RWPE1 (cell line): ENCODE measurements at regions not wholly inside any gene's neighbourhood (a gene's known extent, or its start where the extent isn't known, plus 50 kb on each side); places are given as distances from the start of the nearest gene placed in this dataset.
"Not testable (repeated sequence)": the region's sequence is repeated elsewhere in the genome, so short reads cannot be mapped to it uniquely, and the experiment has no call there.

ENCODE experiments used
- CTCF ChIA-PET: fragments of 350-600 bp; sonication (Branson Sonifier 250); formaldehyde crosslinking; extraction: SDS; loops from one replicate; lab custom pipeline; 2021; lab: Yijun Ruan, JAX
- POLR2A ChIA-PET: fragments of 400-600 bp; formaldehyde crosslinking; extraction: SDS; loops from one replicate; lab custom pipeline; 2020; ENCODE audit warnings: antibody characterized with exemption; ENCODE audit not compliant: low non-redundant PET; lab: Yijun Ruan, JAX
- DNase-seq: peaks from one replicate; pipeline ENCODE4 v3.0.0; 2012; ENCODE audit warnings: low spot score
- H3K27ac ChIP-seq: fragments of 450-650 bp; 2 replicates; pipeline ENCODE4 v1.5.1; 2017
- TF ChIP-seq, protein P1 (sequence below): fragments of 450-650 bp; conservative IDR thresholded peaks from 2 replicates; pipeline ENCODE4 v1.5.1; 2017; ENCODE audit warnings: low read depth, mild to moderate bottlenecking

DNA sequence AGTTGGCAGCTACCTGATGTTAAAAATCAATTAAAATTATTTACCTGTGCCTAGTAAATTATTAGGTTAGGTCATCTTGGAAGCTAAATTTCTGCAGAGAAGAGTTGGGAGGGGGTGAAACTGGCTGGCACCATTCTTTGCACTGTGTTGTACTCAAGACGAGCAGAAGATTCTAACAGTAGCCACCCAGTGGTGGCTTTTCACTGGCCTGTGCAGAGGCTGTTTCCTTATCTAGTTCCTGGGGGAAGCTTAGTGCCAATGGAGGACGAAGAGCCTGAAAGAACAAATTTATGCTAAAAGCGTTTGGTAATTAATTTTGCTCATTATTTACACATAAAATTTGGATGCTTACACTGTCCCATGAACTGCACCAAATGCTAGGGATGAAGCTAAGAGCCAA lies 595.3 kb downstream of the XPNPEP1 start:
- DNase-seq = no peak
- TF ChIP-seq, protein P1, sequence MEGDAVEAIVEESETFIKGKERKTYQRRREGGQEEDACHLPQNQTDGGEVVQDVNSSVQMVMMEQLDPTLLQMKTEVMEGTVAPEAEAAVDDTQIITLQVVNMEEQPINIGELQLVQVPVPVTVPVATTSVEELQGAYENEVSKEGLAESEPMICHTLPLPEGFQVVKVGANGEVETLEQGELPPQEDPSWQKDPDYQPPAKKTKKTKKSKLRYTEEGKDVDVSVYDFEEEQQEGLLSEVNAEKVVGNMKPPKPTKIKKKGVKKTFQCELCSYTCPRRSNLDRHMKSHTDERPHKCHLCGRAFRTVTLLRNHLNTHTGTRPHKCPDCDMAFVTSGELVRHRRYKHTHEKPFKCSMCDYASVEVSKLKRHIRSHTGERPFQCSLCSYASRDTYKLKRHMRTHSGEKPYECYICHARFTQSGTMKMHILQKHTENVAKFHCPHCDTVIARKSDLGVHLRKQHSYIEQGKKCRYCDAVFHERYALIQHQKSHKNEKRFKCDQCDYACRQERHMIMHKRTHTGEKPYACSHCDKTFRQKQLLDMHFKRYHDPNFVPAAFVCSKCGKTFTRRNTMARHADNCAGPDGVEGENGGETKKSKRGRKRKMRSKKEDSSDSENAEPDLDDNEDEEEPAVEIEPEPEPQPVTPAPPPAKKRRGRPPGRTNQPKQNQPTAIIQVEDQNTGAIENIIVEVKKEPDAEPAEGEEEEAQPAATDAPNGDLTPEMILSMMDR = no peak
- ChIA-PET CTCF (no interaction called here), POLR2A (interaction anchor here (0.6 kb wide), 1 partner anchor 10 kb away, joined by 6 read pairs; no protein-coding TSS in a partner anchor)
- H3K27ac ChIP-seq = no peak overlapping the region

DNA sequence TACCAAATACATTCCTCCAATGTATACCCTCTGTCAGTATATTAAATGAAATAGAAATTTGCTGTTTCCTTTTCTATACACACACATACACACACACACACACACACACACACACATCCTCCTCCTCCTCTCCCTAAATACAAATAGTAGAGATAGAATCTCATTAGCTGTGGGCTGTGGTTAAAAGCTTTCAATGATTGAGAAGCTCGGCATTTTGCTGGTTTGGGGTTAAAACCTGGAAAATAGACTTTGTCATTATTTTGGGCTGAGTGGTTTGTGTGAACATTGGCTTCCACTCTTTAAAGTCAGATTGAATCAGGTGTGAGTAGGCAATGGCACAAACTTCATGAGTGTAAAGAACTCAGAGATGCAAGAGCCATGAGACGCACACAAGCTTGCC lies 596.0 kb downstream of the XPNPEP1 start:
- CTCF ChIA-PET = no interaction called here
- POLR2A ChIA-PET = no interaction called here
- TF ChIP-seq, protein P1 = no peak

DNA sequence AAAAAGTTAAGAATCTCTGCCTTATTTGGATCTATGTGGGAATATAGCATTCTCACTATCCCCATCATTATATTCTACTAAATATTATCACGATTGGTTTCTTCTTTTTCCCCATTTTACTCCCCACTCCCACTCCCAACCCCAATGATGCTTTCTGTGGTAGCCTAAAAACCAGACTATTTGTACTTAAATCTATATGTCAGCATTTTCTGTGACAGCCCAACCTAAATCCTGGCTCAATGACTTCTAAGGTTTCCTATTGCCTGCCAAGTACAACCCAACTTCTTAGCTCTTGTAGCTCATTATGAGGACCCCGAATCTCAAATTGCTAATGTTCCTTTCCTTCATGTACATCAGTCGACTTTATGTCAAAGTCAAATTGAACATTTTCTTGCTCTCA lies 598.6 kb downstream of the XPNPEP1 start:
- TF ChIP-seq, protein P1 = no peak
- no peak overlapping the region for H3K27ac ChIP-seq
- POLR2A ChIA-PET = no interaction called here
- CTCF ChIA-PET = interaction anchor here (0.5 kb wide), 1 partner anchor 24 kb away, joined by 3 read pairs; no protein-coding TSS in a partner anchor
- no peak for DNase-seq

More for the DNA sequence above, 596.0 kb downstream of the XPNPEP1 start:
- no peak overlapping the region for H3K27ac ChIP-seq
- DNase-seq = no peak

DNA sequence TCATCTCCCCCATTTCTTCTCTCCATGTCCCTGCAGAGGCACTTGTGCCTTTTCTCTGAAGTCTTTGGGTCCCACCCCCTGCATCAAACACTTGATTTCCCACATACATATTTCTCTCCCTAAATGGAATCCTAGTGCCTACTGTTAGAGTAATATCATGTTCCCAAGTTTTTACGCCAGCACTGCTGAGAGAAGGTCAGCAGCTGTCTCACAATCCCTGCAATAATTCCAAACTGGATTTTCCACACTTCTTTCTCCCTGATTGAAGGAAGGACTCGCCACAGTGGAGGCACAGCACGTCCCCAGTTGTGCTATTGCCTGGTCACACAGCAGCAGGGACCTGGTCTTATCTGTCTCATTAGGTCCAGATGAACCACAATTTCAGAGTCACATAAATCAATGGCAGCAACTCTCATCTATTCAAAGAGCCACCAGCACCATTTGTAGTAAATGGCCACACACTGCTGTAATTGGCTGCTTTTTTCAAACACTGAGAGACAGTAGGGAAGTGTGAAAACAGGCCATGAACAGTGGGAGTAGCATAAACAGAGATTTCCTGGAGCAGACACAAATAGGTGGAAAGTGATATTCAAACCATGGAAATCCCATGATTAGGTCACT lies 605.5 kb downstream of the XPNPEP1 start:
- CTCF ChIA-PET = no interaction called here
- DNase-seq = no peak
- no peak overlapping the region for H3K27ac ChIP-seq

DNA sequence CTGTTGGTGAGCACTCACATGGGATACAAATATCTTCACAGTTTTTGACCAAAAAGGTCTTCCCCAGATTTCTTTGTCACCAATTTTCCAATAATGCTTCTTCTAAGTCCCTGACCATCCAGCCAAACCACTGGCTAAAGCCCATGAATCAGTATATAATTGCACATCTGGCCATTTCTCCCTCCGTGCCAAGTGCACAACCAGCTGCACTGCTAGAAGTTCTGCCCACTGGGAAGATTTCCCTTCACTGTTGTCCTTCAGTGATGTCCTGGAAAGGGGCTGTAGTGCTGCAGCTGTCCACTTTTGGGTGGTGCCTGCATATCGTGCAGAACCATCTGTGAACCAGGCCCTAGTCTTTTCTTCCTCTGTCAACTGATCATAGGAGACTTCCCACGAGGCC lies 609.3 kb downstream of the XPNPEP1 start:
- POLR2A ChIA-PET, CTCF ChIA-PET, DNase-seq, H3K27ac ChIP-seq: not testable (repeated sequence)

More for the DNA sequence above, 605.5 kb downstream of the XPNPEP1 start:
- POLR2A ChIA-PET = interaction anchor here (0.7 kb wide), 1 partner anchor 10 kb away, joined by 6 read pairs; no protein-coding TSS in a partner anchor
- TF ChIP-seq, protein P1 = no peak

DNA sequence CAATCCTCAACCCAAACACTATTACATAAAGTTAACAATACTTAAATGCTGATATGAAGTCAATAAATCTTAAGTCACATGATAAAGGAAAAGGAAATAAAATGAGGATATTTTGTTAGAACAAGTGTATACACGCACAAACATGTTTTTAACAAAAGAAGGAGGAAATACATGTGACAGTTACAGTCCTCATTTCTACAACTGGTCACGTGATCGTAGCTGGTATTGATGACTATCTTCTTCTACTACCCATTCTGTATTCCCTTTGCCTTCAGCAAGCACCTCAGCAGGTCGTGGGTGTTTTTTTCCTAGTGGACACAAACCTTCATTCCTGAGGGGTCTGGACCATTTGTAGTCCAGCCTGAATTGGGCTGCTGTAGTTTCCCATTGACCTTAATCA lies 610.8 kb downstream of the XPNPEP1 start:
- POLR2A ChIA-PET, DNase-seq, H3K27ac ChIP-seq, CTCF ChIA-PET: not testable (repeated sequence)

DNA sequence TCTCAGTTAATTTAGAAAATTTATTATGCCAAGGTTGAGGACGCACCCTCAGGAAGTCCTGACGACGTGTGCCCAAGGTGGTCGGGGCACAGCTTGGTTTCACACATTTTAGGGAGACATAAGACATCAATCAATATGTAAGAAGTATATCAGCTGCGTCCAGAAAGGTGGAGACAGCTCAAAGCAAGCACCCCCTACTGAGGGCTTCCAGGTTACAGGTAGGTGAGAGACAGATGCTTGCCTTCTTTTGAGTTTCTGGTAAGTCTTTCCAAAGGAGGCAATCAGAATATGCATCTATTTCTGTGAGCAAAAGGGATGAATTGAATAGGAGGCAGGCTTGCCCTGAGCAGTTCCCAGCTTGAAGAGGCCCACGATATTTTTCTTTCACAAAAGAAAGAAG lies 614.3 kb downstream of the XPNPEP1 start:
- TF ChIP-seq, protein P1 = no peak
- ChIA-PET CTCF (no interaction called here), POLR2A (no interaction called here)
- H3K27ac ChIP-seq = no peak overlapping the region
- no peak for DNase-seq

DNA sequence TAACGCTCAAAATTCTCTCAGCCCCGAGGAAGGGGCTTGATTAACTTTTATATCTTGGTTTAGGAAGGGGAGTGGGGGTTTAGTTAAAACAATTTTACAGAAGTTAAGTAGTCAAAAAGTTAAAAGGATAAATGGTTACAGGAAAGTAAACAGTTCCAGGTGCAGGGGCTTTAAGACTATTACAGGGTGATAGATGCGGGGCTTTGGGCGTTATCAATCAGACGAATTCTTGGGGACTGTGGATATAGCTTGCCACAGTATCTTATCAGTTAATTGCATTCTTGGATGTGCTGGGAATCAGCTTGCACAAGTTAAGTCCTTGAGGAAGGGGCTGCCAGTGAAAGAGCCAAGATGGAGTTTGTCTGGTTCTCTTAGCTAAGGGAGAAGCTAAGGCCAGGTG lies 616.2 kb downstream of the XPNPEP1 start:
- POLR2A ChIA-PET, H3K27ac ChIP-seq, CTCF ChIA-PET, DNase-seq: not testable (repeated sequence)
